Tibial nerve (tissue), 4 donors: ENCODE measurements at regions not wholly inside any gene's neighbourhood (a gene's known extent, or its start where the extent isn't known, plus 50 kb on each side); places are given as distances from the start of the nearest gene placed in this dataset.

ENCODE experiments used
- EP300 ChIP-seq, 2 donors: sonication (generic); formaldehyde crosslinking; IDR thresholded peaks; one replicate each; pipeline ENCODE4 v1.6.1; 2017; ENCODE audit warnings: antibody characterized with exemption in 2 of 2, mild to moderate bottlenecking in 1 of 2
- POLR2A ChIP-seq, 2 donors: fragments of 450-650 bp; IDR thresholded peaks; one replicate each; pipeline ENCODE4 v1.6.1; 2017; ENCODE audit warnings: antibody characterized with exemption in 2 of 2, mild to moderate bottlenecking in 2 of 2, moderate library complexity in 2 of 2
- TF ChIP-seq, protein P1 (sequence below), 5 experiments: fragments of 200-600 bp in 3 of 5; fragments of 450-650 bp in 2 of 5; sonication (generic) in 3 of 5; IDR thresholded peaks; one replicate each; pipeline ENCODE4 v1.5.1; 2016 to 2019; ENCODE audit warnings: antibody characterized with exemption in 5 of 5, mild to moderate bottlenecking in 3 of 5, moderate library complexity in 2 of 5

DNA sequence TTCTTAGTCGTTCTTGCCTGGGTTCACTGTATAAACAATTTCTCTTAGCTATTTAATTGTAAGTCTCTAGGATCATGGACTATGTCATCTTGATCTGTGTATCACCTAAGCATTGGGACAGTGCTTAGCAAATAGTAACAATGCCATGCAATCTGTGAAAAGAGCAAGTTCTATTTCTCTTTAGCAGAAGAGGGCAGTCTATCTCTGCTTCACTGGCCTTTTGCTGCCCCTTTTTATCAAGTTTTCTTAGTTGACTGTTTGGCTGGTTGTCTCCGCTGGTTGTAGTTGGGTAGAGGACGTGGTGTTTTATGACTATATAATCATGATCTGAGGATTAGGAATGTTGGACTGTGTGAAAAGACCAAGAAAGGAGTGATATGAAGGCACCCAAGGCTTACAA lies 315.0 kb downstream of the JRKL start:
- TF ChIP-seq, protein P1, sequence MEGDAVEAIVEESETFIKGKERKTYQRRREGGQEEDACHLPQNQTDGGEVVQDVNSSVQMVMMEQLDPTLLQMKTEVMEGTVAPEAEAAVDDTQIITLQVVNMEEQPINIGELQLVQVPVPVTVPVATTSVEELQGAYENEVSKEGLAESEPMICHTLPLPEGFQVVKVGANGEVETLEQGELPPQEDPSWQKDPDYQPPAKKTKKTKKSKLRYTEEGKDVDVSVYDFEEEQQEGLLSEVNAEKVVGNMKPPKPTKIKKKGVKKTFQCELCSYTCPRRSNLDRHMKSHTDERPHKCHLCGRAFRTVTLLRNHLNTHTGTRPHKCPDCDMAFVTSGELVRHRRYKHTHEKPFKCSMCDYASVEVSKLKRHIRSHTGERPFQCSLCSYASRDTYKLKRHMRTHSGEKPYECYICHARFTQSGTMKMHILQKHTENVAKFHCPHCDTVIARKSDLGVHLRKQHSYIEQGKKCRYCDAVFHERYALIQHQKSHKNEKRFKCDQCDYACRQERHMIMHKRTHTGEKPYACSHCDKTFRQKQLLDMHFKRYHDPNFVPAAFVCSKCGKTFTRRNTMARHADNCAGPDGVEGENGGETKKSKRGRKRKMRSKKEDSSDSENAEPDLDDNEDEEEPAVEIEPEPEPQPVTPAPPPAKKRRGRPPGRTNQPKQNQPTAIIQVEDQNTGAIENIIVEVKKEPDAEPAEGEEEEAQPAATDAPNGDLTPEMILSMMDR (IDR thresholded peaks at IDR 0.05) = no peak
- TF ChIP-seq POLR2A (IDR thresholded peaks at IDR 0.05) (no peak), EP300 (IDR thresholded peaks at IDR 0.05) (no peak)
